Activated CD4-positive, alpha-beta T cell treated with anti-CD3 and anti-CD28 coated beads for 4 hours (primary cell): ENCODE measurements at regions not wholly inside any gene's neighbourhood (a gene's known extent, or its start where the extent isn't known, plus 50 kb on each side); places are given as distances from the start of the nearest gene placed in this dataset.

Experiments used
- DNase-seq, 2 donors: peaks; one replicate each; pipeline ENCODE4 v3.0.0-alpha.2; 2020

DNA sequence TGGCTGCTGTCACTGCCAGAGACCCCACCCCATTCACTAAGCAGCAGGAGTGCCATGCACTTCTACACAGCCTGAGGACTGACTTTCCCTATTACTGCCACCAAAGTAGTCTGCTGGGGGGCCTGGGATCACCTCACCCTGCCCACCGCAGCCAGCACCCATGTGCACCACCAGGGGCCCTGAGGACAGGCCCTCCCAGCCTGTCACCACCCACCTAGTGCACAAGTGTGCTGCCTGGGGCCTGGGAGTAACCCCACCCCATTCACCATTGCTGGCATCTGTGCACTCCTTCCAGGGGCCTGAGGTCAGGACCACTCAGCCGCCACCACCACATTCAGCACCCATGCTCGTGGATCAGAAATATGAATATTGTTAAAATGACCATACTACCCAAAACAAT lies 247.8 kb upstream of the NCKAP5 start:
- no peak for DNase-seq

- DNase-seq: no peak
Observed at GRCh38 chr2:133817680-133818566, 249.7 kb upstream of the NCKAP5 start.

GRCh38 chr2:133818661-133819060 lies 250.4 kb upstream of the NCKAP5 start:
- DNase-seq: no peak

DNA sequence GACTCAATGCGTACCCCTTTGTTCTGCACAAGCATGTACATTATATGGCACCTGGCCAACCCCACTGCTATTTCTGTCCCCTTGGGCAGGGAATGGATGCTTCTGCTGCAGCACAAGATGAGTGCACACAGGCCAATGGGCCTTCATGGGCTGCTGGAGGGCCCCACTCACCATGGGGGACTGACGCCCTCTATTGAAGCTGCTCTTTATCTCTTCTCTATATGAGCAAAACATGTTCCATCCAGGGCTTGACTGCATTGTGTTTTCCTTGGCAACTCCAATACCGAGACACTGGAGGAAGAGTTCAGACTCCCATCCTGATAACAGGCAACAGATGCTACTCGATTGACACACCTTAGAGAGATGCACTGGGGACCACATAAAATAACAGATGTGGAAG lies 251.6 kb upstream of the NCKAP5 start:
- no peak for DNase-seq

GRCh38 chr2:133821107-133821760 lies 253.0 kb upstream of the NCKAP5 start:
- DNase-seq: no peak

- DNase-seq: no peak
Observed at GRCh38 chr2:133822517-133823225, 254.4 kb upstream of the NCKAP5 start.

- DNase-seq: no peak
Observed at GRCh38 chr2:133823226-133823550, 254.9 kb upstream of the NCKAP5 start.

DNA sequence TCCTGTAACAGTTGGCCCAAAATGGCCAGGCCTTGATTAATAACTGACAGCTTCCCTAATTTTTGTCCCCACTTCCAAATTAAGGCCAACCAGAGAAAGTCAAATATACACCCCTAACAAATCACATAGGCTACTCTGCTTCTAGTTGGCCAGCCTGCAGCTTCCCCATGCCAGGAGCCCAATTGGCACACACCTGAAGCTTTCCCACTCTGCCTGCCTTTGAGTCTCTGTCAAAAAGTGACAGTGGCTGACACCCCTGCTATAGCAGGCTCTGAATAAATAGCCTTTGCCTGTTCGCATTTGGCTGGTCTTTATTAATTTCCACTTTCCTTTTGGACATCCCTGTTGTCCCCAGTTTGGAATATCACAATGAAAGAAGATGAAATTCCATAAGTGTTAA lies 256.6 kb upstream of the NCKAP5 start:
- DNase-seq: no peak

DNA sequence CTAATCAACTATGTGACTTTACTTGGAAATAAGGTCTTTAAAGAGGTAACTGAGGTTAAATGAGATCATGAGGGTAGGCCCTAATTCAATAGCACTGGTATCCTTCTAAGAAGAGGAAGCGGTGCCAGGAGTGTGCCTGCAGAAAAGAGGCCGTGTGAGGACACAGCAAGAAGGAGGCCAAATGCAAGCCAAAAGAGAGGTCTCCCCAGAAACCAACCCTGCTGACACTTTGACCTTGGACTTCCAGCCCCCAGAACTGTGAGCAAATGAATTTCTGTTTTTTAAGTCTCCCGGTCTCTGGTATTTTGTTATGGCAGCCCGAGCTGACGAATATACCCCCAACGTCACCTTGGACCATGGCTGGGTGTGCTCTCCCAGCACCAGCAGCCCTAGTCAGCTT lies 257.5 kb upstream of the NCKAP5 start:
- no peak for DNase-seq

DNA sequence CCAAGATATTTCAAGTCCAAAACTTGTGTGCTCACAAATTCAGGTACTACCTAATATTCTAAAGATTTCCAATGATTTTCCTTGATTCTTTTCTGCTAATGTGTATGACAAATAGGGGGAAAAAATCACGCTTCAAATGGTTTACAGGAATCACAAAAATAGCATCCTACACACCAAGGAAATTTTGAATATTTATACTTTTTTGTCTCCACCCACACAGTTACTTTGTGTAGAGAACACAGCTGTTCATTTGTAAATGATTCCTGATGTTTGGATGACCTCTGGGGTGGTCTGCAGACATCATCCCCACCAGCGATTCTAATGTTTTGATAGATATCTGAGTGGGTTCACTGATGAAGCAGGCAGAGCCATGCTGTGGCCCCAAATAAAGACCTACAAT lies 260.6 kb upstream of the NCKAP5 start:
- no peak for DNase-seq

DNA sequence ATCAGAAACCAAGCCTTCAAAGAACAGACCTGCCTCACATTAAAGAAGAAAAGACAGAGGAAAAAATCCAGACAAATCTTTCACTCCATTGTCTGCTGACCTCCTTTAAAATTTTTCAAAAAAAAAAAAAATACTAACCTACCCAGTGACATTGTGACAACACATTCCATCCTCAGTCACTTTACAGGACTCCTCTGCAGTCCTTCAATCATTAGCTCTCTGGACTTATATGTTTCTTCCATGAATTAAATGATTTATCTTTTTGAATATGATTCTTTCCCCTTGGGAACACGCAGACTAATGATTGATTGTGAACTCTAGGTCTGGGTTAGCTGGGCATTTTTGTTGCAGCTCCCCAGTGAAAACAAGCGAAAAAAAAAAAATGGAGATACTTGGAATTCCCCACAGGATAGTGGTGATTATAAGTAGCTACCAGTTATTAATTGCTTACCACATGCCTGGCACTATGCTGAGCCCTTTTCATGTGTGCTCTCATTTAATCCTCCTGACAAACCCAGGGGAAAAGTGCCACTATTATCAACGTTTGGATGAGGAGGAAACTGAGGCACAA lies 261.3 kb upstream of the NCKAP5 start:
- DNase-seq: no peak

DNA sequence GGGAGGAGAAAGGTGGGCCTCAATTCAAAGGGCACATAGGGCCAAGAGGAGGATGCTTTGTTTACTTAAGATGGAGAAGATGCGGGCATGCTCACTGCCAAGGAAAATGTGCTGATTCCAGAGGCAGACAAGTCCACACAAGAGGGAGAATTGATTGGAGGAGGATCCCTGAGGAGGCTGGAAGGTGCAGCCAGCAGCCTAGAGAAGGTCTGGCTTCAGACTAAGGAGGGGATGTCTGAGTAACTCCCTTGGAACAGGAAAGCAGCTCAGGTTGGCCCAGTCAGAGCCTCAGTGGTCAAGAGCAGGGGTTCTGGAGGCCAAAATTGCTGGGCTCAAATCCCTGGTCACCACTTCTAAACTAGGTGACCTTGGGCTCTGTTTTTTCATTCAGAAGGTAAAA lies 265.5 kb upstream of the NCKAP5 start:
- DNase-seq: no peak

- no peak for DNase-seq
Observed at GRCh38 chr2:133835821-133836619, 267.8 kb upstream of the NCKAP5 start.

GRCh38 chr2:133836691-133837345 lies 268.6 kb upstream of the NCKAP5 start:
- no peak for DNase-seq

- no peak for DNase-seq
Observed at GRCh38 chr2:133837441-133838094, 269.3 kb upstream of the NCKAP5 start.

DNA sequence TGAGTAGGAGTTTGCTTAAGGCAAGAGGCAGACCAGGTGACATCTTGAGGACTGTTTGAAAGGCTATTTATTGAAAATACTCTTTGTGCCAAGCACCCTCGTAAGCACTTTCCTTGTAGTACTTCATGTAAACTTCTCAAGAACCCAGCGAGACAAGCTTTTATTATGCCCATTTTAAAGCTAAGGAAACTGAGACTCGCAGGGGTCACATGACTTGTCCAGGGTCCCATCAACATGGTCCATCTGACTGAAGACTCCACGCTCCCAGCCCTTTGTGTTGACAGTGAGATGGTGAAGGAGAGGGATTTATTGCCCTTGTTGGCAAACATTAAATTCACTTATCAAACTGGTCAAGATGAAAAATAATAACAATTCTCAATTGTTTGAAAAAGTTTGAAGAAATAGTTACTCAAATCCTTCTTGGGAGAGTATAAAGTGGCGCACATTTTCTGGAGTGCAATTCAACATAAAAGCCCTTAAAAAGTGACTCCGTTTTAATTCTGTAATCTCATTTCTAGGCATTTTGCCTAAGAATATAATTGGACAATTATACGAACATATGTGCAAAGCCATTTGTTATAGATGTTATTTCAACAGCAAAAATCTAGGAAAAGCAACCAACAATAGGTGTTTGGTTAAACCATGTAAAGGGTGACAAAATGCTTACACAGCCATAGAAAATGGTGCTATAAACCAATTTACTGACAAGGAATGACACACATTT lies 270.5 kb upstream of the NCKAP5 start:
- DNase-seq: no peak

- no peak for DNase-seq
Observed at GRCh38 chr2:133839677-133840076, 271.4 kb upstream of the NCKAP5 start.

DNA sequence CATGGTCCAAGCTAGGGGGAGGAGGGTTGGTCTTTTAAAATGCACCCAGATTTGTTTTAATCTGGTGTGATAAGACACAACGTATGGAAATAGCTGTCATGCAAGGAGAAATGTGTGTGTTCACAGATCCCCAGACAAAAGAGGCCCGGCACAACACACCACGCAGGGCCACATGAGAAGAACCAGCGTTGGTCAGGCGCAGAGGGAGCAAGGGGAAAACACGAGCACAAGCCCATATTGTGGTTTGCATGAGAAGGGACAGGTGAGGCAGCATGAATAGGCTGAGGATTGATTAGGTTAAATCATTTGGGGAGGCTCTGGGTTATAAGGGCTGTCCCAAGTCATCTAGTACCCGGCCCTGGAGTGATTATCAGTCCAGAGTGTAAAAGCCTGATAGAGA lies 272.5 kb upstream of the NCKAP5 start:
- DNase-seq: no peak

DNA sequence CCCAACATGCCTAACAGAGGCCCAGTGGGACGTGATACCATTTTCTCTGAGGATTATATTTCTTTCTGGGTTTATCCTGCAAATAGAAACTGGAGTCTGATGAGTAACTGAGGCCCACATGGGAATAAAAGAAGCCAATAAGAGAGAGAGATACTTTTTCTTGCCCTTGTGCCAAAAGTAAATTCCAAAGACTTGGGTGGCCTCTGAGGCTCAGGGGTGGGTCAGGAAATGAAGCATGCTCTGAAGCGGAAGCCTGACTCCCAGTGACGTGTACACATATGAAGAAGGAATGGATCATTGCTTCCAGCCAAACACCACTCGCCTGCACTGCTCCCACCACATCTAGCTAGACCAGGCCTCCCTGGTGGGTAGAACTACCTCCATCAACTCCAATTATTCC lies 273.6 kb upstream of the NCKAP5 start:
- no peak for DNase-seq

- DNase-seq: no peak
Observed at GRCh38 chr2:133842446-133842845, 274.2 kb upstream of the NCKAP5 start.

- DNase-seq: no peak
Observed at GRCh38 chr2:133843091-133843490, 274.8 kb upstream of the NCKAP5 start.
